GM12872 (cell line): ENCODE measurements at regions not wholly inside any gene's neighbourhood (a gene's known extent, or its start where the extent isn't known, plus 50 kb on each side); places are given as distances from the start of the nearest gene placed in this dataset.

Experiments used
- TF ChIP-seq, protein P1 (sequence below): IDR thresholded peaks from 3 replicates; pipeline ENCODE4 v1.5.1; 2011; ENCODE audit warnings: low read depth, mild to moderate bottlenecking, low read length, moderate library complexity; ENCODE audit not compliant: insufficient read depth

DNA sequence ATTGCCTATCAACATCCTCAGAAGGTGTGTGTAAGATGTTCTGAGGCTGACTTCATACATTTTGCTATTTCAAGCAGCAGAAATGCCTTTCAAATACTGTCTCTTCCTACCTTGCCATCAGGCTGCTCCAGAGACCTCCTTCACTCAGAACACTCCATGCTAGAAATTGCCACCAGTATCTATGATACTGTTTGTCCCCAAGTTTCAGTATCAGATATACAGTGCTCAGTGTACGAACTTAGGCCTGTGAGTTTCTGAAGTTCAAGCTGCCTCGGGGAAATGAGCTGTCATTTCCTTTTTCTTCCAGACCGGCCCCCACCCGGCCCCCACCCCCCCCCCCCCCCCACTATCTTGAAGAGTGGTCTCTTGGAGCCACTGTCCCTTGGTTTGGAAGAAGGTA is 373.4 kb upstream of the CHRM2 start:
- TF ChIP-seq, protein P1, sequence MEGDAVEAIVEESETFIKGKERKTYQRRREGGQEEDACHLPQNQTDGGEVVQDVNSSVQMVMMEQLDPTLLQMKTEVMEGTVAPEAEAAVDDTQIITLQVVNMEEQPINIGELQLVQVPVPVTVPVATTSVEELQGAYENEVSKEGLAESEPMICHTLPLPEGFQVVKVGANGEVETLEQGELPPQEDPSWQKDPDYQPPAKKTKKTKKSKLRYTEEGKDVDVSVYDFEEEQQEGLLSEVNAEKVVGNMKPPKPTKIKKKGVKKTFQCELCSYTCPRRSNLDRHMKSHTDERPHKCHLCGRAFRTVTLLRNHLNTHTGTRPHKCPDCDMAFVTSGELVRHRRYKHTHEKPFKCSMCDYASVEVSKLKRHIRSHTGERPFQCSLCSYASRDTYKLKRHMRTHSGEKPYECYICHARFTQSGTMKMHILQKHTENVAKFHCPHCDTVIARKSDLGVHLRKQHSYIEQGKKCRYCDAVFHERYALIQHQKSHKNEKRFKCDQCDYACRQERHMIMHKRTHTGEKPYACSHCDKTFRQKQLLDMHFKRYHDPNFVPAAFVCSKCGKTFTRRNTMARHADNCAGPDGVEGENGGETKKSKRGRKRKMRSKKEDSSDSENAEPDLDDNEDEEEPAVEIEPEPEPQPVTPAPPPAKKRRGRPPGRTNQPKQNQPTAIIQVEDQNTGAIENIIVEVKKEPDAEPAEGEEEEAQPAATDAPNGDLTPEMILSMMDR = no peak

DNA sequence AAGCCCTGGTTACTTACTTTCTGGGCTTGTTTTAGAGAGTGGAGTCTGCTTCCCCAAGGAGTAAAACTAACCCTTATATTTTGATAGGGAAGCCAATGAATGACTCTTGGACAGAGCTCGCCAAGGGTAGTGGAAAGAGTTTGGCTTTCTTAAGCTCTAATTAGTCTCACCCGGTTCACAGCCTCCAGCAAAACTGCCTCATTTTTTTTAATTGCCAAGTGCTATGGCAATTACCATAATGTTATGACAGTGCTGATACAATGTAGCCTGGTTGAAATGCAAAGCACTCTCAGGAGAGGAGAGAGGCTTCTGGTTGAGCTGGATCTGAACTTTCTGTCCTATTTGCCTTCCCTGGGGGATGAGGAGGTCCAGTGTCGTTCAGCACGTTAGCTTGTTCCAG is 376.1 kb upstream of the CHRM2 start:
- TF ChIP-seq, protein P1 = no peak

DNA sequence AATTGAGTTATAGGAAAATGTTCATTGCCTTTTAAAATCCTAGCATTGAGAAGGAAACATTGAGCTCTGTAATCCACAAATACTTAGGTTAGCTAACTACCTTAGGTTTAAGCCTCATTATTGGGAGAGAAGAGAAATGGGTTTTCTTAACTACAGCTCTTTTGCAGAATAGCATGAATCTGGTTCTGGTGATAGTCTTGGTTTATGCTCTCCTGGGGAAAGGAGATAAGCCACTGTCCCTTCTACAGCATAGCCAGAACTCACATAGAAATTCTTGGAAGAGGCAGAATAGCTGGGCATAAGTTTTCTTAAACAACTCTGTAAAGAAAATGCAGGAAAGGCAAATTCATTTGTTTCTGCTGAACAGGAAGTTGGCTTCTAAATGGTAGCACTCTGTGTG is 378.6 kb upstream of the CHRM2 start:
- TF ChIP-seq, protein P1 = no peak

DNA sequence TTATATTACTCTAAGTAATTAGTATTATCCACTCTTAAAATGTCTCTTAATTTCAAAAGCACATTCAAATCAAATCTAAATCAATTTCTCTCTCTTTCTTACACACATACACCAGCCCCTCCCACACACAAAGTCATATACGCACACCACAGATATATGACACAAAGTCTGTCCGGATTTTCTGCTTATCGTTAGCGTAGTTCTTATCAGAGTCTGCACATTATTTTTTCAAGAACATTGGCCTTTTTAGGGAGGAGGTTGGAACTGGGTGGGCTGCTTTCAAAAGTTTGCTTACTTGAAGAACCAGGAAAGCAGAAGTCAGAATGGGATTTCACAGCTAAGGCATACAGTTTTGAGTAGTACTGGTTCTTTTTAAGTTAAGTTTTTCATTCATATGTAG is 387.6 kb upstream of the CHRM2 start:
- TF ChIP-seq, protein P1 = no peak

DNA sequence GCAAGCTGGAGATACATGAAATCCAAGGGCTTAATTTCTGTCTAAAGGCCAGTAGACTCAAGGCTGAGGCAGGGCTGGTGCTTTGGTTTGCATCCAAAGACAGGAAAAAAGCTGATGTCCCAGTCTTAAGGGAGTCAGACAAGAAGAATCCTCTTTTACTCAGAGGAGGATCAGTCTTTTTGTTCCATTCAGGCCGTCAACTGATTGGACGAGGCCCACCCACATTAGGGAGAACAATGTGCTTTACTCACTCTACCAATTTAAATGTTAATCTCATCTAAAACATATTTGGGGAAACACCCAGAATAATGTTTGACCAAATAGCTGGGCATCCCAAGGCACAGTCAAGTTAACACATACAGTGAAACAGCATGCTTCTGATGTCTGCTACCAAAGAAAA is 388.5 kb upstream of the CHRM2 start:
- TF ChIP-seq, protein P1 = no peak

DNA sequence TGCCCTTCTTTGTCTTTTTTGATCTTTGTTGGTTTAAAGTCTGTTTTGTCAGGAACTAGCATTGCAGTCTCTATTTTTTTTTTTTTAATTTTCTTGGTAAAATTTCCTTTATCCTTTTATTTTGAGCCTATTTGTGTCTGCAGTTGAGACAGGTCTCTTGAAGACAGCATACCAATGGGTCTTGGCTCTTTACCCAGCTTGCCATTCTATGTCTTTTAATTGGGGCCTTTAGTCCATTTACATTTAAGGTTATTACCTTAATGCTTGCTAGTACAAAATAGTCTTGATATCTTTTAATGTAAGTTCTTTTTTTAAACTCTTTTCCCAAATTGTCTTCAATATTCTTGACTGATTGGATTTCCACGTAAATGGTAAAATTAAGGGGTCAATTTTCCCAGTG is 398.3 kb upstream of the CHRM2 start:
- TF ChIP-seq, protein P1 = no peak

DNA sequence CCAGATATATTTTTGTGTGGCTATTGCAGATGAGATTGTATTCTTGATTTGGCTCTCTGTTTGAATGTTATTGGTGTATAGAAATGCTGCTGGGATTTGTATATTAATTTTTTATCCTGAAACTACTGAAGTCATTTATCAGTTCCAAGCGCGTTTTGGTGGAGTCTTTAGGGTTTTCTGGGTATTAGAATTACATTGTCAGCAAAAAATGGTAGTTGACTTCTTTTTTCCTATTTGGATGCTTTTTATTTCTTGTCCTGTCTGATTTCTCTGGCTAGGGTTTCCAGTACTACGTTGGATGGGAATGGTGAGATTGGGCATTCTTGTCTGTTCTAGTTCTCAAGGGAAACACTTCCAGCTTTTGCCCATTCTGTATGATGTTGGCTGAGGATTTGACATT is 415.5 kb upstream of the CHRM2 start:
- TF ChIP-seq, protein P1 = no peak

DNA sequence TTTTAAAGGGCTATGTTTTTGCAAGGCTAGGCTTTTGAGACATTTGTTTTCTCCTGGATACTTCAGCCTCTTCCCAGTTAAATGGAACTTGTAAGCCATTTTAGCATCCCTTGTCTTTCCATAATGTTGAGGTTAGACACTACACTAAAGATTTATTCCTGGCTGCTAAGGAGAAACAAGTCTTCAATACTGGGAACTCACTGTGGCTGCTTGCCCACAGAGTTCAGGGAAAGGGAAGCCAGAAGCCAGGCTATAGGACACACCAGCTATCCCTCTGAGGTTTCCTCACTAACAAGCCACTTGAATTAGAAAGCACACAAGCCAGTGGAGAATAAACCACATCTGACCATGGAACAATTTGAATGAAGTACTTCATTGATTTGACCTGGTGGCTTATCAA is 421.7 kb upstream of the CHRM2 start:
- TF ChIP-seq, protein P1 = no peak
